Peyer's patch (tissue), 4 donors: ENCODE measurements at regions not wholly inside any gene's neighbourhood (a gene's known extent, or its start where the extent isn't known, plus 50 kb on each side); places are given as distances from the start of the nearest gene placed in this dataset.

Experiments
- DNase-seq, 3 donors: peaks; one replicate each; pipeline ENCODE4 v3.0.0-alpha.2; 2017 to 2019
- H3K27ac ChIP-seq, 4 donors: fragments of 200-600 bp; sonication (generic); one replicate each; pipeline ENCODE4 v1.5.1; 2016 to 2019
- H3K27me3 ChIP-seq, 2 donors: fragments of 200-600 bp; sonication (generic); one replicate each; pipeline ENCODE4 v1.5.1; 2019
- H3K36me3 ChIP-seq, 3 donors: fragments of 200-600 bp; sonication (generic); one replicate each; pipeline ENCODE4 v1.5.1; 2016 to 2019
- H3K4me1 ChIP-seq, 4 donors: fragments of 200-600 bp; sonication (generic); one replicate each; pipeline ENCODE4 v1.5.1; 2016 to 2019
- H3K4me3 ChIP-seq, 4 donors: fragments of 200-600 bp; sonication (generic); 1 replicate in 3 of 4; 2 replicates in 1 of 4; pipeline ENCODE4 v1.5.1; 2016 to 2019; ENCODE audit warnings: mild to moderate bottlenecking in 1 of 4
- H3K9me3 ChIP-seq, 4 donors: fragments of 200-600 bp; sonication (generic); one replicate each; pipeline ENCODE4 v1.5.1; 2016 to 2019; ENCODE audit warnings: mild to moderate bottlenecking in 1 of 4
- POLR2A ChIP-seq, 2 donors: fragments of 450-650 bp; IDR thresholded peaks; one replicate each; pipeline ENCODE4 v1.5.1; 2017; ENCODE audit warnings: antibody characterized with exemption in 2 of 2, mild to moderate bottlenecking in 2 of 2, moderate library complexity in 2 of 2
- TF ChIP-seq, protein P1 (sequence below), 6 experiments: fragments of 450-650 bp in 4 of 6; fragments of 200-600 bp in 2 of 6; sonication (generic) in 1 of 6; IDR thresholded peaks; one replicate each; pipeline ENCODE4 v1.5.1; 2017 to 2019; ENCODE audit warnings: antibody characterized with exemption in 6 of 6, mild to moderate bottlenecking in 3 of 6, moderate library complexity in 1 of 6

DNA sequence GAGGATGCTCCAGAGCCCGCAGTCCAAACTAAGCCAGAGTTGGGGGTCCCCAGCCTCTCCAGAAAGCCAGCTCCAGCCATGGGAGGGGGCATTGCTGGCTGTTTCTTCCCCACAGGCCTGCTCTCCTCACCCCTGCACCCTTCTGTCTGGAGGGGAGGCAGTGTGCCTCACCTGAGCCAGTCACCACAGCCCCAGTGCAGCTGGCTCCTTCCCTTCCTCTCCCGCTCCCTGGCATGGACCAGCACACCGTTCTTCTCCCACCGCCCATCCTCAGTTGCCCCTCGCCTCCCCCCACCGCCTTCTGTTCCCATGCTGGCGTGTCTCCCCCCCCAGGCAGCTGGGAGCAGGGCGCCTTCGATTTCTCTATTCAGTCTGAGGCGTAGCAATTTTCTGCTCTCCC is 110.5 kb upstream of the THY1 start:
- H3K9me3 ChIP-seq = no peaks in the 10 kb centered on the region
- TF ChIP-seq, protein P1, sequence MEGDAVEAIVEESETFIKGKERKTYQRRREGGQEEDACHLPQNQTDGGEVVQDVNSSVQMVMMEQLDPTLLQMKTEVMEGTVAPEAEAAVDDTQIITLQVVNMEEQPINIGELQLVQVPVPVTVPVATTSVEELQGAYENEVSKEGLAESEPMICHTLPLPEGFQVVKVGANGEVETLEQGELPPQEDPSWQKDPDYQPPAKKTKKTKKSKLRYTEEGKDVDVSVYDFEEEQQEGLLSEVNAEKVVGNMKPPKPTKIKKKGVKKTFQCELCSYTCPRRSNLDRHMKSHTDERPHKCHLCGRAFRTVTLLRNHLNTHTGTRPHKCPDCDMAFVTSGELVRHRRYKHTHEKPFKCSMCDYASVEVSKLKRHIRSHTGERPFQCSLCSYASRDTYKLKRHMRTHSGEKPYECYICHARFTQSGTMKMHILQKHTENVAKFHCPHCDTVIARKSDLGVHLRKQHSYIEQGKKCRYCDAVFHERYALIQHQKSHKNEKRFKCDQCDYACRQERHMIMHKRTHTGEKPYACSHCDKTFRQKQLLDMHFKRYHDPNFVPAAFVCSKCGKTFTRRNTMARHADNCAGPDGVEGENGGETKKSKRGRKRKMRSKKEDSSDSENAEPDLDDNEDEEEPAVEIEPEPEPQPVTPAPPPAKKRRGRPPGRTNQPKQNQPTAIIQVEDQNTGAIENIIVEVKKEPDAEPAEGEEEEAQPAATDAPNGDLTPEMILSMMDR (IDR thresholded peaks at IDR 0.05) = no peak
- TF ChIP-seq POLR2A (IDR thresholded peaks at IDR 0.05) = no peak
- H3K27ac ChIP-seq = no peak overlapping the region
- no peaks in the 10 kb centered on the region for H3K36me3 ChIP-seq
- H3K4me1 ChIP-seq = no peaks in the 10 kb centered on the region
- H3K27me3 ChIP-seq = no peaks in the 10 kb centered on the region
- no peak overlapping the region for H3K4me3 ChIP-seq
- no peak for DNase-seq

DNA sequence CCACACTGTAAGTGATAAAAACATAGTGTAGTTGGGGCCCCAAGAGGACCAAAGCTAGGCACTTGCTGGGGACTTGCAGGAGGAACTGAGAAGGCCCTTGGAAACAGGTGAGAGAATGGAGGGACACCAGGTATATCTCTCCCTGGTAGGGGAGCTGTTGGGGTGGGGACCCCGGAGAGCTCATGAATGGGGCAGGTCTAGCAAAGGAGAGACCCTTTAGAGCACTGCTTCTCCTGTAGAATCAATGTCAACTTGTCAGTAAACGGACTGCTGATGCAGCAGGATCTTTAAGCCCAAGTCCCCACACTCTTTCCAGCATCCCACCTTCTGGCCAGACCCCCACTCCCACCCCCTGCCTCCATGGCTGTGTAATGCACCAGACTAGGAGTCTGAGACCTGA is 109.6 kb upstream of the THY1 start:
- Histone ChIP-seq H3K27ac (no peak overlapping the region), H3K4me1 (no peaks in the 10 kb centered on the region), H3K4me3 (no peak overlapping the region), H3K27me3 (no peaks in the 10 kb centered on the region), H3K36me3 (no peaks in the 10 kb centered on the region), H3K9me3 (no peaks in the 10 kb centered on the region)
- TF ChIP-seq, protein P1 (IDR thresholded peaks at IDR 0.05) = no peak
- TF ChIP-seq POLR2A (IDR thresholded peaks at IDR 0.05) = no peak
- DNase-seq = no peak

DNA sequence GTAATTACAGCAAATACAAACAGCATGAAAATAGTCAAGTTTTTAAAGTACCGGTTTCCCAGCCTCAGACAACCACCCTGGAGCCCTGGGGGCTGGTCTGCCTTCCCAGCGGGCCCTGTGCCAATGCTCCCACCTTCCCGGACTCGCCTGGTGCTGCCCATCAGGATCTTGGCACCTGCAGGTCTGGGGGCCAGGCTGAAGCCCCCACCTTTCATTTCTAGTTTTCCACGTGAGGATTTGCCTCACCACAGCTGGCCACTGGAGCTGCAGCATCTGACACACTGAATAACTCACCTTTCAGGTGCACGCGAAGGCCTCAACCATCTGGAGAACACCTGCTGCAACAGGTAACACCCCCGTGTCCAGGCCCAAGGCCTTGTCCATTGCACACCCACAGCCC is 108.7 kb upstream of the THY1 start:
- no peaks in the 10 kb centered on the region for H3K4me1 ChIP-seq
- no peak overlapping the region for H3K27ac ChIP-seq
- no peaks in the 10 kb centered on the region for H3K9me3 ChIP-seq
- no peaks in the 10 kb centered on the region for H3K27me3 ChIP-seq
- no peak overlapping the region for H3K4me3 ChIP-seq
- TF ChIP-seq, protein P1 (IDR thresholded peaks at IDR 0.05) = no peak
- TF ChIP-seq POLR2A (IDR thresholded peaks at IDR 0.05) = no peak
- no peak for DNase-seq
- H3K36me3 ChIP-seq = no peaks in the 10 kb centered on the region

DNA sequence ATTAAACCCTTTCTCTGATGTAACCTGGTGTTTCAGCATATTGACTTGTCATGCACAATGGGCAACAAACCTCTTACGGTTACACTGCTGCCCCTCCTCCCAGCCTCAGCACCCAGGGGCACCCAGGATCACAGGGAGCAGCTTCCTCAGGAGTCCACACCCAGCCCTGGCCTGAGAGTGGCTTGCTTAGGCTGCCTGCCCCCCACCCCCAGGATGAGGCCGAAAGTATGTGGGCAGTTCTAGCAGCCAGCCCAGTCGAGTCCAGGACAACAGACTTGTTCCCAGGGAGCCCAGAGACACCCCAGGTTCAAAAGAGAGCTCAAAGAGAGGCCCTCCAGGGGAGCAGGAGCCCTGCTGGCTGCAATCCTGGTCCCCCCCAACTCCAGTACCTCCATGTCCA is 108.1 kb upstream of the THY1 start:
- H3K36me3 ChIP-seq = no peaks in the 10 kb centered on the region
- no peak overlapping the region for H3K27ac ChIP-seq
- H3K4me3 ChIP-seq = no peak overlapping the region
- no peaks in the 10 kb centered on the region for H3K27me3 ChIP-seq
- no peaks in the 10 kb centered on the region for H3K4me1 ChIP-seq
- H3K9me3 ChIP-seq = no peaks in the 10 kb centered on the region
- no peak for TF ChIP-seq POLR2A (IDR thresholded peaks at IDR 0.05)
- TF ChIP-seq, protein P1 (IDR thresholded peaks at IDR 0.05) = no peak
- DNase-seq = no peak

DNA sequence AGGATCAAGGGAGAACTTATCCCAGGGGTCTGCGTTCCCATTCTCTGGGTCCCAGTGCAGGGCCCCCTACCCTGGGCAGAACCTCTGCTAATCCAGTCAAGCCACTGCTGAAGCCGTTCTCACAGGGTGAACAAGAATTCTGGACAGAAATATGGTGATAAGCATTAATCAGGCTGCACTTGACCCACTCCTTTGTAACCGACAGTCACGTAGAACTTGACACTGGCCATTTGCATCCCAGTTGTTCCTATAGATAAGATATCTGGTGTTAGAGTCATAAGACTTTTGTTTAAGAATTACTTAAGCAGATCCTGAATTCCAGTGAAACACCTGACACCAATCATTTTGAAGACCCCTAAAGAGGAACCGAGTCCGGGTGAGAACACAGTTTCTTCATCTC is 107.5 kb upstream of the THY1 start:
- Histone ChIP-seq H3K4me3 (no peak overlapping the region), H3K27ac (no peak overlapping the region), H3K27me3 (no peaks in the 10 kb centered on the region), H3K36me3 (no peaks in the 10 kb centered on the region), H3K9me3 (no peaks in the 10 kb centered on the region), H3K4me1 (no peaks in the 10 kb centered on the region)
- DNase-seq = no peak
- TF ChIP-seq, protein P1 (IDR thresholded peaks at IDR 0.05) = no peak
- no peak for TF ChIP-seq POLR2A (IDR thresholded peaks at IDR 0.05)

DNA sequence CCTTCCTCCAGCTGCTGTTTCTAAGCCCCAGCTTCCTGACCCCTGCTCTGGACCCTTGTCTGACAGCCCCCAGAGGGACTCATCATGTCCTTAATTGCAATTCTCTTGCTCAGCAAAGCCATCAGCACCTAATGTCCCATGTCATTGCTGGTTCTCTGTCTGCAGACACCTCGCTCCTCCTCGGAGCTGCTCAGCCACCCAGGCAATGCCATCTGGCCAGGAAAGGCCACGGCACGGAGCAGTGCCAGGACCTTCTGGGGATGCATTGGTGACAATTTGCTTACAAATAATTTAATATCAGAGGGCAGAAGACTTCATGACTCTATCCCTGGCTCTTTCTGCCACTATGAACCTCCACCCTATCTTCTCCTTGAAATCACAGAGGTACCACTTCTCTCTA is 107.0 kb upstream of the THY1 start:
- H3K4me1 ChIP-seq = no peaks in the 10 kb centered on the region
- no peaks in the 10 kb centered on the region for H3K36me3 ChIP-seq
- no peaks in the 10 kb centered on the region for H3K9me3 ChIP-seq
- no peak for DNase-seq
- no peak overlapping the region for H3K27ac ChIP-seq
- no peak overlapping the region for H3K4me3 ChIP-seq
- TF ChIP-seq, protein P1 (IDR thresholded peaks at IDR 0.05) = no peak
- no peak for TF ChIP-seq POLR2A (IDR thresholded peaks at IDR 0.05)
- H3K27me3 ChIP-seq = no peaks in the 10 kb centered on the region
